Fibroblast of the aortic adventitia (primary cell): ENCODE measurements at regions not wholly inside any gene's neighbourhood (a gene's known extent, or its start where the extent isn't known, plus 50 kb on each side); places are given as distances from the start of the nearest gene placed in this dataset.
"Not testable (repeated sequence)": the region's sequence is repeated elsewhere in the genome, so short reads cannot be mapped to it uniquely, and the experiment has no call there.

Experiments
- DNase-seq: peaks from one replicate; pipeline ENCODE4 v3.0.0-alpha.2; 2010; ENCODE audit warnings: low read depth
- H3K4me3 ChIP-seq: 2 replicates; pipeline ENCODE4 v1.5.1; 2011; ENCODE audit warnings: low read depth, mild to moderate bottlenecking, control low read depth, low read length, moderate library complexity
- TF ChIP-seq, protein P1 (sequence below): IDR thresholded peaks from 2 replicates; pipeline ENCODE4 v1.5.1; 2011; ENCODE audit warnings: mild to moderate bottlenecking, low read length, control low read depth, inconsistent platforms; ENCODE audit not compliant: insufficient read depth

DNA sequence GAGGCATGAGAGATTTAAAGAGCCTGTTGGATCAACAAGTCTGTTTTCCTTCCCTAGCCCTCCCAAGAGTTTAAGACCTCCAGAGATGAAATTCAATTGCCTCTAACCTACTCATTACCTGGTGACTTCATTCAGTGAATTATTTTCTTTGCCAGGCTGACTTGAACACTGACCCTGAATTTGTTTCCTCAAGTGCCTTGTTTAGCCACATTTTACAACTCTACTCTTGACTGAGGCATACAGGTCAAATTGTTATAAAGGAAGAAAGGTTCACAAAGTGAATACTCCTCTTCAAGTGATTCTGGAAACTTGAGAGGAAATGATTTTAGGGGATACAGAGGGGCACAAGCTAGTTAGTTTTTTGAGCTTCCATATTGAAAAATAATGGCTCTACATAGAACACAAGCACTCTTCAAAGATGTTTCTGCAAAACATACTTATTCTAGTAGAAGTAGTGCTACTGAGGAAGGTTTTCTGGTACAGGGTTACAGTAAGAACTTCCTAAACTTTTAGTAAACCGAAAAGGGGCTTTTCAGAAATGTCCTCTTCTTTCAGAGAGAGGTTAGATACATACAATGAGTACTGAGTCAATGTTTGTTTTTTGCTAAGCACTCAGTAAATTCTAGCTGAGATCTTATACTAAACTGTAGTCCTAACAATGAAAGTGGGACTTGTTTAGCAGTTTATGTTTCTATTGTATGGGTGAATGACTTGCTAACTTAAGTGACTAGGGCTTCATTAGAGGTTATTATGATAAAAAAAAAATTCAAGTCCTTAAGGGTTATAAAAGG lies 137.4 kb upstream of the SATB1 start:
- no peak overlapping the region for H3K4me3 ChIP-seq
- TF ChIP-seq, protein P1, sequence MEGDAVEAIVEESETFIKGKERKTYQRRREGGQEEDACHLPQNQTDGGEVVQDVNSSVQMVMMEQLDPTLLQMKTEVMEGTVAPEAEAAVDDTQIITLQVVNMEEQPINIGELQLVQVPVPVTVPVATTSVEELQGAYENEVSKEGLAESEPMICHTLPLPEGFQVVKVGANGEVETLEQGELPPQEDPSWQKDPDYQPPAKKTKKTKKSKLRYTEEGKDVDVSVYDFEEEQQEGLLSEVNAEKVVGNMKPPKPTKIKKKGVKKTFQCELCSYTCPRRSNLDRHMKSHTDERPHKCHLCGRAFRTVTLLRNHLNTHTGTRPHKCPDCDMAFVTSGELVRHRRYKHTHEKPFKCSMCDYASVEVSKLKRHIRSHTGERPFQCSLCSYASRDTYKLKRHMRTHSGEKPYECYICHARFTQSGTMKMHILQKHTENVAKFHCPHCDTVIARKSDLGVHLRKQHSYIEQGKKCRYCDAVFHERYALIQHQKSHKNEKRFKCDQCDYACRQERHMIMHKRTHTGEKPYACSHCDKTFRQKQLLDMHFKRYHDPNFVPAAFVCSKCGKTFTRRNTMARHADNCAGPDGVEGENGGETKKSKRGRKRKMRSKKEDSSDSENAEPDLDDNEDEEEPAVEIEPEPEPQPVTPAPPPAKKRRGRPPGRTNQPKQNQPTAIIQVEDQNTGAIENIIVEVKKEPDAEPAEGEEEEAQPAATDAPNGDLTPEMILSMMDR = no peak
- DNase-seq = no peak

DNA sequence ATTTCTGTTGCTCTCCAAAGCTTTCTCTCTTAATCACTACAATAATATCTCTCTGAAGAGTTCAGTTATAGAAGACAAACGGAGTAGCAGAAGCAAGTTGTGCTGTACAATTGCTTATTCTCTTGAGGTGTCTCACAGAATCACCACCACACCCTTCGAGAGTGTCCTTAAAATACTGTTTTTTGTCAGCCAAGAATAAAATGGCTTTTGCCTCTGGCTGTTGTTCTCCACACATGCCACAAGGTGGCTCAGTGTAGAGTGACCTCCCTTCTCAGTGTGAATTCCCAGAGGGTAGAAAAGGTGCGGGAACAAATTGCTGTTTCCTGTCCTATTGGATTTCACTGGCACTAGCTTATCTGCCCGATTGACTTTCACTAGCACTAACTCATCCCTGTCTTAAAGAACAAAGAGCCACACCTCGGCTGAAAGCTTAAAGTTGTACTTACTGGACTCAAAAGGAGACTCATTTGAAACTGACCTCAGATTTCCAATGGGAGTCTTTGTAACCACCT lies 134.2 kb upstream of the SATB1 start:
- no peak overlapping the region for H3K4me3 ChIP-seq
- TF ChIP-seq, protein P1 = peak; percentile 46
- peak; percentile 7 for DNase-seq

DNA sequence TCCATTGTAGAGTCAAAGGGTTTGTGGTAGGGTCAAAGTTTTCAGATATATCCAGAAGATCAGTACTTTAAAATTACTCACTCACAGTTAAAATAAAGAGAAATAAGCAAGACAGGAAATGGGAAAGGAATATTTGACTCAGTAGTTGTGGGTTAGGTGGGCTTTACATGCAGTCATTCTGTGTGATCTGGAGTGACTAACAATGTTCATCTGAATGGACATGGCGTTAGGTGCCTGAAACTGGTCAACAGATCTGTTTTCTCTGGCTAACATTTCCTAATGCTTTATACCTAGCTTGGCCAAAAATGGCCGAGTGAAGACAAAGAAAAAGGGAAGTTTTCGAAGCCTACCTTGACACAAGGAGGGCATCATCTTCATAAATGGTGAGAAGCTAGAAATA lies 133.4 kb upstream of the SATB1 start:
- H3K4me3 ChIP-seq = no peak overlapping the region
- no peak for DNase-seq
- TF ChIP-seq, protein P1 = no peak

DNA sequence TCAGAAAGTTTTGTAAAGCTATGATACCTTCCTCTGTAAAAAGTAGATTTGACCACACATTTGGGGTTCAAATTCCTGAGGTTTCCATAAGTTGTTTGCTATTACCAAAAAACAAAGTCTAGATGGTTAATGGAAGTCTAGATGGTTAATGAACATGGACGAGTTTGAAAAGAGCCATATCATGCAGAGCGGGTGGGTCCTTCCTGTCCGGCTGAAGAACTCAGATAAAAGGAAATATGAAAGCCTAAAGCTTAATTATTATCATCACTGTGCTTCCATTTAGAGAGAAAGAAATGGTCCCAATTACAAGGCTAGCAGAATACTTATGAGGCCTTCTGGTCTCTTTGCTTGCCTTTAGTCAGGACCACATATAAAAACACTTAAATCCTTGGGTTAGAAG lies 132.1 kb upstream of the SATB1 start:
- H3K4me3 ChIP-seq = no peak overlapping the region
- DNase-seq = no peak
- TF ChIP-seq, protein P1 = no peak

DNA sequence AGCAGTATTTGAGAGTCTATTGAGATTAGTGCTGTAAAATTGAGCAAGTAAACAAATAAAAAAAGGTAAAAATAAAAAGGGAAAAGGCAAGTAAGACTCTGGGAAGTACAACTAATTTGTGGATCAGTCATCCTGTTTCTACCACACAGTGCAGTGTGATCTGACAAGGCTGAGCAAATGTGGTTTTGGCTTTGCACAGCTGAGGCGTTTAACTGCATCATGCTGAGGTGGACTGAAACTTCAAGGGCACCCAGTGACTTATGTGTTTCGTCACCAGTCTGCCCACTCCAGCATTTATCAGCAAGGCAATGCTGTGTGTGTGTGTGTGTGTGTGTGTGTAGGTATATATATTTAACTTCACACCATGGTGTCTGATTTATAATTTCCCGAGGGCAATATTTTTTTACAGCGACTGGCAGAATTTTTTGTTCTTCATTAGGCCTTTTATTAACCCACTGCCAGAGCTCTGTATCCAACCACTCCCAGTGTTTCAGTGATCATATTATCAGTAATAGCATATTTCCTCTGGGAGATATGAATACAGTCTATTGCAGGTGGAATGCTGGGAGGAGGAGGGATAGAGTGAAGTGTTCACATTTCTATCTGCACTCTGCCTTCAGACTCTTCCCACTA lies 131.5 kb upstream of the SATB1 start:
- H3K4me3 ChIP-seq = no peak overlapping the region
- TF ChIP-seq, protein P1 = no peak
- no peak for DNase-seq

DNA sequence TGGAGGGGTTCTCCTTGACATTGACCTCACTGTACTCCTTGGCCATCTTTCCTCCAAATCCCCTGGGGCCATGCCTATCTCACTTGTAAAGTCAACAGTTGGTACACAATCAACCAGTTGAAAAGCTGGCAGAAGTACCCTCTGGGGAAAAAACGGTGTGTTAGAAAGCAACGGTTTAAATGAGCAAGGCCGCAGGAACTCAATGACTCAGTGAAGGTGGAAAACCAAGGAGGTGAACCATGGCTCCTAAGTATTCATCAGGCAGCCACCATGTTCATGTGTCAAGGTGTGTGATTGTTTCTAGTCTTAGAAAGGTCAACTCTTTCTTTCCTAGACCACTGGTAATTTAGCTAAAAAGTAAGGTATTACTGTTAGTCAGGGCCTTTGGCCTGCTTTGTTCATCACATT lies 130.9 kb upstream of the SATB1 start:
- no peak for DNase-seq
- H3K4me3 ChIP-seq = no peak overlapping the region
- TF ChIP-seq, protein P1 = no peak

DNA sequence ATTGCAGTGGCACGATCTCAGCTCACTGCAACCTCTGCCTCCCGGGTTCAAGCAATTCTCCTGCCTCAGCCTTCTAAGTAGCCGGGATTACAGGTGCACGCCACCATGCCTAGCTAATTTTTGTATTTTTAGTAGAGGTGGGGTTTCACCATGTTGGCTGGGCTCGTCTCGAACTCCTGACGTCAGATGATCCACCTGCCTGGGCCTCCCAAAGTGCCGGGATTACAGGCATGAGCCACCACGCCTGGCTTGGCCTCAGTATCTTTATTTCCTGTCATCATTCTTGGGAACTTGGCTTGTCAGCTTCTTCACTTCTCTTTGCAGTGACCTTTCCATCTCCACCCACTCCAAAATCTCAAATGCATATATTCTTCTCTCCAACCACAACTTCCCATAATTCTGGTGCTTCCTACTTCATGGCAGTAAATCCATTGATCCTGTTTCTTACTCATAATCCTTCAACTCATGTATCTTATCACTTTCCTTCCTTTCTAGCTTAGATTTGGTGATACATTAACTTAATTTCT lies 127.5 kb upstream of the SATB1 start:
- H3K4me3 ChIP-seq, DNase-seq: not testable (repeated sequence)
